Tibial nerve (tissue), 4 donors: ENCODE measurements at regions not wholly inside any gene's neighbourhood (a gene's known extent, or its start where the extent isn't known, plus 50 kb on each side); places are given as distances from the start of the nearest gene placed in this dataset.

Experiments
- DNase-seq, 2 donors: peaks; one replicate each; pipeline ENCODE4 v3.0.0-alpha.2; 2019; ENCODE audit warnings: low spot score in 2 of 2
- H3K27ac ChIP-seq, 4 donors: fragments of 200-600 bp; sonication (generic) in 3 of 4; one replicate each; pipeline ENCODE4 v1.5.1; 2017 to 2019; ENCODE audit warnings: mild to moderate bottlenecking in 1 of 4
- H3K27me3 ChIP-seq, 2 donors: fragments of 200-600 bp; sonication (generic) in 1 of 2; one replicate each; pipeline versions ENCODE4 v1.5.1 to v1.6.0; 2017 to 2019
- H3K36me3 ChIP-seq, 3 donors: fragments of 200-600 bp; sonication (generic); one replicate each; pipeline ENCODE4 v1.5.1; 2018 to 2019
- H3K4me1 ChIP-seq, 4 donors: fragments of 200-600 bp; sonication (generic) in 3 of 4; one replicate each; pipeline ENCODE4 v1.5.1; 2017 to 2019
- H3K4me3 ChIP-seq, 4 donors: fragments of 200-600 bp; sonication (generic) in 3 of 4; one replicate each; pipeline ENCODE4 v1.5.1; 2017 to 2019; ENCODE audit warnings: mild to moderate bottlenecking in 1 of 4, moderate library complexity in 1 of 4
- H3K9me3 ChIP-seq, 4 donors: fragments of 200-600 bp; sonication (generic) in 3 of 4; one replicate each; pipeline ENCODE4 v1.5.1; 2017 to 2019
- CTCF ChIP-seq, 5 experiments: fragments of 200-600 bp in 3 of 5; fragments of 450-650 bp in 2 of 5; sonication (generic) in 3 of 5; IDR thresholded peaks; one replicate each; pipeline ENCODE4 v1.5.1; 2016 to 2019; ENCODE audit warnings: antibody characterized with exemption in 5 of 5, mild to moderate bottlenecking in 3 of 5, moderate library complexity in 2 of 5
- EP300 ChIP-seq, 2 donors: sonication (generic); formaldehyde crosslinking; IDR thresholded peaks; one replicate each; pipeline ENCODE4 v1.6.1; 2017; ENCODE audit warnings: antibody characterized with exemption in 2 of 2, mild to moderate bottlenecking in 1 of 2
- POLR2A ChIP-seq, 2 donors: fragments of 450-650 bp; IDR thresholded peaks; one replicate each; pipeline ENCODE4 v1.6.1; 2017; ENCODE audit warnings: antibody characterized with exemption in 2 of 2, mild to moderate bottlenecking in 2 of 2, moderate library complexity in 2 of 2
- WGBS, 2 donors: methylation state at CpG; one replicate each; pipeline ENCODE4 v1.1.5; 2018; 5-methylcytosine and 5-hydroxymethylcytosine counted together

- Histone ChIP-seq H3K27me3 (no peaks in the 10 kb centered on the region), H3K36me3 (no peaks in the 10 kb centered on the region), H3K4me3 (no peak overlapping the region), H3K27ac (no peak overlapping the region), H3K4me1 (no peaks in the 10 kb centered on the region), H3K9me3 (peaks cover 0 to 50% (median 0%) of the 10 kb centered on the region in 4 donors)
- whole genome bisulfite sequencing, 2 donors = 77 to 82% methylated on average over 3 of the region's 3 CpGs
- TF ChIP-seq EP300 (IDR thresholded peaks at IDR 0.05) = no peak
- TF ChIP-seq CTCF (IDR thresholded peaks at IDR 0.05) = no peak
- no peak for TF ChIP-seq POLR2A (IDR thresholded peaks at IDR 0.05)
- no peak for DNase-seq
Observed at GRCh38 chr7:57354195-57354594, 95.8 kb upstream of the ZNF716 start.

- Histone ChIP-seq H3K4me3 (no peak overlapping the region), H3K27me3 (no peaks in the 10 kb centered on the region), H3K27ac (no peak overlapping the region), H3K9me3 (peaks cover 0 to 47% (median 0%) of the 10 kb centered on the region in 4 donors), H3K4me1 (no peaks in the 10 kb centered on the region), H3K36me3 (no peaks in the 10 kb centered on the region)
- WGBS, 2 donors = 76 to 78% methylated on average over 12 of the region's 12 CpGs
- no peak for DNase-seq
- TF ChIP-seq EP300 (IDR thresholded peaks at IDR 0.05) (no peak), CTCF (IDR thresholded peaks at IDR 0.05) (no peak), POLR2A (IDR thresholded peaks at IDR 0.05) (no peak)
Observed at GRCh38 chr7:57354679-57355338, 95.2 kb upstream of the ZNF716 start.

- DNase-seq = no peak
- Histone ChIP-seq H3K9me3 (peaks cover 0 to 72% (median 0%) of the 10 kb centered on the region in 4 donors), H3K27me3 (no peaks in the 10 kb centered on the region), H3K36me3 (no peaks in the 10 kb centered on the region), H3K4me3 (no peak overlapping the region), H3K27ac (no peak overlapping the region), H3K4me1 (no peaks in the 10 kb centered on the region)
- no peak for TF ChIP-seq EP300 (IDR thresholded peaks at IDR 0.05)
- TF ChIP-seq CTCF (IDR thresholded peaks at IDR 0.05) = no peak
- no peak for TF ChIP-seq POLR2A (IDR thresholded peaks at IDR 0.05)
- 90 to 96% methylated on average over 2 of the region's 2 CpGs for WGBS, 2 donors
Observed at GRCh38 chr7:57361406-57361805, 88.6 kb upstream of the ZNF716 start.

- H3K27ac ChIP-seq = no peak overlapping the region
- H3K9me3 ChIP-seq = peaks cover 0 to 70% (median 0%) of the 10 kb centered on the region in 4 donors
- no peak for TF ChIP-seq EP300 (IDR thresholded peaks at IDR 0.05)
- TF ChIP-seq CTCF (IDR thresholded peaks at IDR 0.05) = no peak
- no peak for TF ChIP-seq POLR2A (IDR thresholded peaks at IDR 0.05)
- H3K4me1 ChIP-seq = no peaks in the 10 kb centered on the region
- no peak overlapping the region for H3K4me3 ChIP-seq
- H3K36me3 ChIP-seq = no peaks in the 10 kb centered on the region
- 77 to 82% methylated on average over 5 of the region's 5 CpGs for WGBS, 2 donors
- no peaks in the 10 kb centered on the region for H3K27me3 ChIP-seq
- no peak for DNase-seq
Observed at GRCh38 chr7:57362868-57363267, 87.1 kb upstream of the ZNF716 start.

- Histone ChIP-seq H3K4me3 (no peak overlapping the region), H3K27ac (no peak overlapping the region), H3K36me3 (no peaks in the 10 kb centered on the region), H3K27me3 (no peaks in the 10 kb centered on the region), H3K4me1 (no peaks in the 10 kb centered on the region), H3K9me3 (peaks cover 0 to 70% (median 0%) of the 10 kb centered on the region in 4 donors)
- WGBS, 2 donors = 70 to 74% methylated on average over 8 of the region's 8 CpGs
- no peak for DNase-seq
- TF ChIP-seq CTCF (IDR thresholded peaks at IDR 0.05) = no peak
- no peak for TF ChIP-seq POLR2A (IDR thresholded peaks at IDR 0.05)
- TF ChIP-seq EP300 (IDR thresholded peaks at IDR 0.05) = no peak
Observed at GRCh38 chr7:57363321-57363720, 86.7 kb upstream of the ZNF716 start.
